H54 (cell line): ENCODE measurements at regions not wholly inside any gene's neighbourhood (a gene's known extent, or its start where the extent isn't known, plus 50 kb on each side); places are given as distances from the start of the nearest gene placed in this dataset.
"Not testable (repeated sequence)": the region's sequence is repeated elsewhere in the genome, so short reads cannot be mapped to it uniquely, and the experiment has no call there.

Experiments
- DNase-seq: peaks from one replicate; pipeline ENCODE4 v3.0.0; 2011; ENCODE audit warnings: low spot score, mixed read lengths; ENCODE audit not compliant: insufficient read length
- FAIRE-seq: peaks from 3 replicates; lab custom pipeline; 2011; peaks lifted over from hg19 to GRCh38; lab: Jason Lieb, UNC
- POLR2A ChIP-seq: IDR thresholded peaks from 2 replicates; pipeline ENCODE4 v1.6.1; 2011; ENCODE audit warnings: low read depth, mild to moderate bottlenecking, low read length

GRCh38 chrX:13469963-13470684 is 99.3 kb upstream of the EGFL6 start:
- FAIRE-seq = no peak
- no peak for TF ChIP-seq POLR2A
- DNase-seq = no peak

- no peak for TF ChIP-seq POLR2A
- FAIRE-seq (no peak), DNase-seq (no peak)
These were observed 101.3 kb upstream of the EGFL6 start for GRCh38 chrX:13468096-13468495.

GRCh38 chrX:13467243-13467642 is 102.2 kb upstream of the EGFL6 start:
- DNase-seq (no peak), FAIRE-seq (no peak)
- TF ChIP-seq POLR2A = no peak

GRCh38 chrX:13464599-13465275 is 104.7 kb upstream of the EGFL6 start:
- TF ChIP-seq POLR2A = no peak
- no peak for FAIRE-seq
- no peak for DNase-seq

- DNase-seq (no peak), FAIRE-seq (no peak)
- no peak for TF ChIP-seq POLR2A
These were observed 105.8 kb upstream of the EGFL6 start for GRCh38 chrX:13463608-13464007.

GRCh38 chrX:13452283-13452682 is 117.1 kb upstream of the EGFL6 start:
- FAIRE-seq (no peak), DNase-seq (no peak)
- TF ChIP-seq POLR2A = no peak

DNA sequence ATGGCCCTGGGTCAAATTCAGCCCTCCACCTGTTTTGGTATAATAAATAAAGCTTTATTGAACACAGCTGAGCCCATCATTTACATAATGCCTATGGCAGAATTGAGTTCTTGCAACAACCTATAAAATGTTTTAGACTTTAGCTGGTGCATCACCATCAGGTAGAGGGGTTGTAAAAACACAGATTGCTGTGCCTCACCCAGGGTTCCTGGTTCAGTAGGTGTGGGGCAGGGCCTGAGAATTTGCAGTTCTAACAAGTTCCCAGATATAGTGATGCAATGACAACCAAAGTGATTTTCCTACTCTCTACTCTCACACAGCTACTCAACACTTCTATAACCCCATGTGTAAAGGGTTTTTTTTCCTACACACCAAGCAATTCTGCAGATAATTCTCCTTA is 120.0 kb upstream of the EGFL6 start:
- TF ChIP-seq POLR2A = no peak
- DNase-seq (no peak), FAIRE-seq (no peak)

GRCh38 chrX:13448941-13449340 is 120.5 kb upstream of the EGFL6 start:
- TF ChIP-seq POLR2A = no peak
- DNase-seq (no peak), FAIRE-seq (no peak)

GRCh38 chrX:13441608-13442007 is 121.8 kb upstream of the ATXN3L start:
- not testable (repeated sequence) for FAIRE-seq, DNase-seq

GRCh38 chrX:13440176-13440575 is 120.3 kb upstream of the ATXN3L start:
- TF ChIP-seq POLR2A = no peak
- DNase-seq = no peak
- FAIRE-seq = no peak

DNA sequence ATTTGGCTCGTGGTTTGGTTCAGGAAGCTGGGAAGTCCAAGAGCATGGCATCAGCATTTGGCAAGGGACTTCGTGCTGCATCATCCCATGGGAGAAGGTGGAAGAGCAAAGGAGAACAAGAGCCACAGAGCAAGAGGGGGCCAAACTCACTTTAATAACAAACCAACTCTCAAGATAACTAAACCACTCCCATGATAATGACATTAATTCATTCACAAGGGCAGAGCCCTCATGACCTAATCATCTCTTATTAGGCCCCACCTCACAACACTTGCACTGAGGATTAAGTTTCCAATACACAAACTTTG is 113.4 kb upstream of the ATXN3L start:
- DNase-seq (no peak), FAIRE-seq (no peak)
- no peak for TF ChIP-seq POLR2A

DNA sequence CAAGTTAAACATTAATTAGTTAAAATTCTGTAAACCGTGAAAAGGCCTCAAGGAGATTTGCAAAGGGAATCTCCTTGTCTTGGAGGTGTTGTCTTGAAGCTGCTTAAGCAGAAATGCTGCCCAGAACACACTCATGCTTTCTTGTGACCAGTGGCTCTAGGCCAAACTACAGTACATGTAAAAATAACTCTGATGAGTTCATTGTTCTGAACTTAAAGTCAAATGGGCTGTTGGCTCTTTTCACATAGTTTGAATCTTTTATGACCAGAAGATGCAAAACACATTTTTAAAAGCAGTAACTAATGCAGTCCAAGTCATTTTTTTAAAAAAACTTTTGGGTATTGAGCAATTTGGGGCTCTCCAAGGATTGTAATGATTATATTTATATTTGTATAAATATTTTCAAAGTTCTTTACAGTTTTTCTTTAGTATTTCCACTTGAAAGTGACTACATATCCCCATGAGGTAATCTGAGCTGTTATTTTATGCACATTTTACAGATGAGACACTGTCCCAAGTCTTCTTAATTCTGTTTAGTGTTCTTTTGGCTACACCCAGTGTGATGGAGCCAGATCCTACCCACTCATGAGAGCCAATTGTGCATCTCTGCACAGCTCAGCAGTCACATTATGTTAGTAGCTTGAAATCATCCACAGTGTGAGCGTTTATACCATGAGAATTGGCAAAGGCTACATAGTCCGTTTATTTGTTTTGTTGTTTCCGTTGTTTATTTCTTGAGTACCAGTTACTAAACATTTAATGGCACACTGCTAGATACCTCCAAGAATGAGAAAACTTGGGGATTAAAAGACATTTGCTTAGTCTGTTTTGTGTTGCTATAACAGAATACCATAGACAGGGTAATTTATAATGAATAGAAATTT is 112.8 kb upstream of the ATXN3L start:
- peak; percentile 27 for FAIRE-seq
- no peak for DNase-seq
- TF ChIP-seq POLR2A = no peak

GRCh38 chrX:13430136-13430827 is 110.4 kb upstream of the ATXN3L start:
- DNase-seq (no peak), FAIRE-seq (no peak)
- no peak for TF ChIP-seq POLR2A
